ENCODE measurements at regions not wholly inside any gene's neighbourhood (a gene's known extent, or its start where the extent isn't known, plus 50 kb on each side); places are given as distances from the start of the nearest gene placed in this dataset.

DNA sequence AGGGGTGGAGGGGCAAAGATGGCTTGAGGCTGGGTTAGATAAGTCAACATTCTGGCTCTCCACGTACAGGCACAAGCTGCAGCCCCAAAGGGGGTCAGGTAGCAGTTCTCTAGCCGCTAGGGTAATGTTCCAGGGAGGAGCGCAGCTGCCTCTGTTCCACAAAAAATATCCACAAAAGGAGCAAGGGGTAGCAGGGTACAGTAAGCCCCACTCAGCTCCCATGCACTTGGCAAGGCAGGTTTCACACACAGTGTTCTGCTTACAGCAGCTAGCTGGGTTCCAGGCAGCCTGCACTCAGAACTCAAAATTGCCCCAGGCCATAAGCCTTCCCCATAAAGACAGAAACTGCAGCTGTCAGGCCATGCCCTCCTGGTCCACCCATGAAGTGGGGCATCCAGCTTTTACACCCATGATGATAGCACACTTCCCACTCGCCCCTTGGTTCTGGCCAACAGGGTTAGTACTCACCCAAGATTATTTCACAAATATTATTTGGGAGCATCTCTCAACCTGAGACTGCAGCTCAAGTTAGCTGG lies 130.0 kb downstream of the CYSLTR2 start:
- Histone ChIP-seq H3K4me3 (ENCODE audit: low read depth, low read length) (no peak overlapping the region), H3K4me1 (no peaks in the 10 kb centered on the region), H3K9me3 (no peaks in the 10 kb centered on the region; the same call in 1 of the 2 replicates), H3K36me3 (no peaks in the 10 kb centered on the region), H3K27me3 (no peaks in the 10 kb centered on the region)
- DNase-seq, result no peak
- TF ChIP-seq, protein P1, sequence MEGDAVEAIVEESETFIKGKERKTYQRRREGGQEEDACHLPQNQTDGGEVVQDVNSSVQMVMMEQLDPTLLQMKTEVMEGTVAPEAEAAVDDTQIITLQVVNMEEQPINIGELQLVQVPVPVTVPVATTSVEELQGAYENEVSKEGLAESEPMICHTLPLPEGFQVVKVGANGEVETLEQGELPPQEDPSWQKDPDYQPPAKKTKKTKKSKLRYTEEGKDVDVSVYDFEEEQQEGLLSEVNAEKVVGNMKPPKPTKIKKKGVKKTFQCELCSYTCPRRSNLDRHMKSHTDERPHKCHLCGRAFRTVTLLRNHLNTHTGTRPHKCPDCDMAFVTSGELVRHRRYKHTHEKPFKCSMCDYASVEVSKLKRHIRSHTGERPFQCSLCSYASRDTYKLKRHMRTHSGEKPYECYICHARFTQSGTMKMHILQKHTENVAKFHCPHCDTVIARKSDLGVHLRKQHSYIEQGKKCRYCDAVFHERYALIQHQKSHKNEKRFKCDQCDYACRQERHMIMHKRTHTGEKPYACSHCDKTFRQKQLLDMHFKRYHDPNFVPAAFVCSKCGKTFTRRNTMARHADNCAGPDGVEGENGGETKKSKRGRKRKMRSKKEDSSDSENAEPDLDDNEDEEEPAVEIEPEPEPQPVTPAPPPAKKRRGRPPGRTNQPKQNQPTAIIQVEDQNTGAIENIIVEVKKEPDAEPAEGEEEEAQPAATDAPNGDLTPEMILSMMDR (IDR thresholded peaks at IDR 0.05; ENCODE audit: low read depth, low read length), result no peak

DNA sequence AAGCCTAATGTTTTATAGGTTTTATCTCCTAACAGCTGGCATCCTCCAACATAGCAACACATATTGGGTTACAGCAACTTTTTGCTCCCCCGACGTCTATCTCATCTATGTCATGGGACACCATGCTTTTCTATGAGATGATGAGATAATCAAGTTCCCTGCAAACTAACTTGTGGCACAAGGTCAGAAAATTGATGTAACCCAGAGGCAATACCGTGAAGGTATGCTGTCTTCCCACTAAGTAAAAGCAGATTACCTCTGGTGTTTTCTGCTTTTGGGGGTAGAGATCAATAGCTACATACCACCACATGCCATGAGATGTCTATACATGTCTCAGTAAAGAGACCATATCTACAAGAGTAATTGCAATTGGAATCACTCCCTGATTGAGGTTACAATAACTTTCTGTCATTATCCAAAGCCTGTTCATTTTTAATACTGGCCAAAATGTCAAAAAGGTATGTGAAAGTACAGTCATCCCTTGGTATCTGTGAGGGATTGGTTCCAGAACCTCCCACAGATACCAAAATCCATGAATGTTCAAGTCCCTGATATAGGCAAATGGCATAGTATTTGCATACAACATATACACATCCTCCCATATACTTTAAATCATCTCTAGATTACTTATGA lies 131.3 kb downstream of the CYSLTR2 start:
- H3K9me3 ChIP-seq, result no peaks in the 10 kb centered on the region; the same call in 1 of the 2 replicates
- TF ChIP-seq, protein P1 (IDR thresholded peaks at IDR 0.05; ENCODE audit: low read depth, low read length), result no peak
- H3K4me1 ChIP-seq, result no peaks in the 10 kb centered on the region
- H3K4me3 ChIP-seq (ENCODE audit: low read depth, low read length), result no peak overlapping the region
- no peak for DNase-seq
- H3K36me3 ChIP-seq, result no peaks in the 10 kb centered on the region
- H3K27me3 ChIP-seq, result no peaks in the 10 kb centered on the region

DNA sequence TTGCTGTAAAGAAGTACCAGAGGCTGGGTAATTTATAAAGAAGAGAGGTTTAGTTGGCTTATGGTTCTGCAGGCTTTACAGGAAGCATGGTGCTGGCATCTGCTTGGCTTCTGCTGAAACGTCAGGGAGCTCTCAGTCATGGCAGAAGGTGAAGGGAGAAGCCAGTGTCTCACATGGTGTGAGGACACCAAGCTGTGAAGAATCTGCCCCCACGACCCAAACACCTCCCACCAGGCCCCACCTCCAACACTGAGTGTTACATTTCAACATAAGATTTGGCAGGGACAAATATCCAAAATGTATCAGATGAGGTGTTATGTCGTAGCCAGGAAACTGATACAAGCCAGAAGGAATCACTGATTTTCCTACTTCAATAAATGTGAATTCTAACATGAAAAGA lies 136.5 kb downstream of the CYSLTR2 start:
- Histone ChIP-seq H3K4me3 (ENCODE audit: low read depth, low read length) (no peak overlapping the region), H3K4me1 (no peaks in the 10 kb centered on the region), H3K27me3 (no peaks in the 10 kb centered on the region), H3K9me3 (no peaks in the 10 kb centered on the region), H3K36me3 (no peaks in the 10 kb centered on the region)
- DNase-seq, result no peak
- TF ChIP-seq, protein P1 (IDR thresholded peaks at IDR 0.05; ENCODE audit: low read depth, low read length), result no peak

DNA sequence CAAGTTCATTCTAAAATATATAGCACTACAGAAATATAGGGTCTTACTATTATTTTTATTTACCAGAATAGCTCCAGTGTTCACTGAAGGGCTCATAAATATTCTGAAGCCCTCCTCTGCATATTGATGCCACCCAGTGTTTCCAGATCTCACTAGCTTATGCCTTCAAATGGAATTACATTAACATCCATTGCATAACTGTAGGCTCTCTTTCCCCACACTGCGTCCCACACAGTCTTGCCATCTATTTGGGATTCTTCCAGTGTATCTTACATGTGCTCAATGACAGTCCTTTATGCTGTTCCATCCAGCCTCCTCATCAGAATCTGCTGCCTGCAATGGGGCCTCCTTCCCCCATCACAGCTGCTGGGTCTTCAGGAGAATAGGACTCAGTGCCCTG lies 137.2 kb downstream of the CYSLTR2 start:
- no peaks in the 10 kb centered on the region for H3K36me3 ChIP-seq
- H3K4me3 ChIP-seq (ENCODE audit: low read depth, low read length), result no peak overlapping the region
- no peaks in the 10 kb centered on the region for H3K4me1 ChIP-seq
- TF ChIP-seq, protein P1 (IDR thresholded peaks at IDR 0.05; ENCODE audit: low read depth, low read length), result no peak
- DNase-seq, result no peak
- H3K9me3 ChIP-seq, result no peaks in the 10 kb centered on the region
- H3K27me3 ChIP-seq, result no peaks in the 10 kb centered on the region

DNA sequence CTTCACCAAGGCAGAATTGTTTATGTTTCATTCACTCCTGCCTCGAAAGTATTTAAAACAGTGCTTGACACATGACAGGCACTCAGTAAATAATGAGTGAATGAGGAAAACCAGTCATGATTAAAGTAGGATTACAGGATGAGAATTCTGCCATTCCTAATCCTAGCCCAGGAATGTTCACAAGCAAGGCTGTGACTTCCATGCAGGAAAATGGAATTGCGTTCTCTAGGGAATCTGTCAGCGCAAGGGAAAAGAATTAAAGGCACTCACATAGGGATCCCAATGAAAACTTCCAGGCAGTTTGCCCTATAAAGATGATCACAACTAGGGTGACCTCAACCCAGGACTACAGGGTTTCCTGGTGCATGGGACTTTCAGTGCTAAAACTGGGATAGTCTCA lies 143.4 kb downstream of the CYSLTR2 start:
- no peak for DNase-seq
- Histone ChIP-seq H3K4me1 (no peaks in the 10 kb centered on the region), H3K9me3 (no peaks in the 10 kb centered on the region), H3K36me3 (no peaks in the 10 kb centered on the region), H3K27me3 (no peaks in the 10 kb centered on the region), H3K4me3 (ENCODE audit: low read depth, low read length) (no peak overlapping the region)
- TF ChIP-seq, protein P1 (IDR thresholded peaks at IDR 0.05; ENCODE audit: low read depth, low read length), result no peak

DNA sequence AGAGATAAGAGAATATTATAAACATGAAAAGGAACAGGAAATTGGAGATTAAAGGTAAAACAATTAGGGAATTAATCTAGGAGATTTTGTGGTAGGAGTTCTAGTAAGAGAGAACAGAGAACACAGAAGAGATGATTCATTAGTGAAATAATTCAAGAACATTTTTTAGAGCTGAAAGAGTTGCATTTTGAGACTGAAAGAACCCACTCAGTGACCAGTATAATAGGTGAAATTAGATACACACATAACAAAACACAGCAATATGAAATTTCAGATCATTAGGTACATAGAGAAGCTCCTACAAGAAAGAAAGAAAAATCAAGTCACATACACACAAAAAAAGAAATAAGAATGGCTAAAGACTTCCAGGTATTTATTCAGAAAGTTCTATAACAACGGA lies 144.0 kb downstream of the CYSLTR2 start:
- Histone ChIP-seq H3K9me3 (no peaks in the 10 kb centered on the region), H3K27me3 (no peaks in the 10 kb centered on the region), H3K36me3 (no peaks in the 10 kb centered on the region), H3K4me3 (ENCODE audit: low read depth, low read length) (no peak overlapping the region), H3K4me1 (no peaks in the 10 kb centered on the region)
- TF ChIP-seq, protein P1 (IDR thresholded peaks at IDR 0.05; ENCODE audit: low read depth, low read length), result no peak
- DNase-seq, result no peak
